SK-N-SH (cell line): ENCODE measurements at regions not wholly inside any gene's neighbourhood (a gene's known extent, or its start where the extent isn't known, plus 50 kb on each side); places are given as distances from the start of the nearest gene placed in this dataset.

ENCODE experiments used
- CTCF ChIA-PET: fragments of 300-600, 350-600 bp; formaldehyde crosslinking; extraction: SDS; loops from one replicate; lab custom pipeline; 2021; lab: Yijun Ruan, JAX
- POLR2A ChIA-PET: fragments of 350-600 bp; sonication (Branson Sonifier 250); formaldehyde crosslinking; extraction: SDS; loops from one replicate; lab custom pipeline; 2020; ENCODE audit warnings: antibody characterized with exemption, inconsistent platforms; lab: Yijun Ruan, JAX
- DNase-seq: peaks from one replicate; pipeline ENCODE4 v3.0.0; 2012
- H2AFZ ChIP-seq: fragments of 200-600 bp; sonication (generic); 2 replicates; pipeline ENCODE4 v1.8.1; 2016; ENCODE audit warnings: antibody characterized with exemption, mild to moderate bottlenecking, low read depth
- H3F3A ChIP-seq: fragments of 200-600 bp; sonication (generic); replicated peaks from 2 replicates; pipeline ENCODE3; 2016; ENCODE audit warnings: antibody characterized with exemption, mild to moderate bottlenecking; ENCODE audit not compliant: insufficient read depth
- H3K27ac ChIP-seq, 2 experiments: fragments of 200-500 bp in 1 of 2; fragments of 200-600 bp in 1 of 2; sonication (Bioruptor generic) in 1 of 2; sonication (generic), shearing (Covaris generic) in 1 of 2; 2 replicates each; pipeline versions ENCODE4 v1.5.1 to v1.6.1; 2014 to 2016; ENCODE audit warnings: low read depth in 2 of 2, inconsistent platforms in 1 of 2, low read length in 1 of 2, mild to moderate bottlenecking in 1 of 2, mixed read lengths in 1 of 2
- H3K27me3 ChIP-seq: fragments of 200-600 bp; sonication (generic), shearing (Covaris generic); 2 replicates; pipeline ENCODE4 v1.6.1; 2016; ENCODE audit warnings: mixed run types; ENCODE audit not compliant: insufficient read depth
- H3K36me3 ChIP-seq, 2 experiments: fragments of 200-500 bp in 1 of 2; fragments of 200-600 bp in 1 of 2; sonication (Bioruptor generic) in 1 of 2; sonication (generic) in 1 of 2; replicated peaks in 1 of 2; 2 replicates each; pipeline versions ENCODE3 to v1.5.1; 2014 to 2016; ENCODE audit warnings: low read length in 1 of 2, mild to moderate bottlenecking in 1 of 2; ENCODE audit not compliant: insufficient read depth in 2 of 2, control insufficient read depth in 1 of 2
- H3K4me1 ChIP-seq, 2 experiments: fragments of 200-500 bp in 1 of 2; fragments of 200-600 bp in 1 of 2; sonication (Bioruptor generic) in 1 of 2; sonication (generic), shearing (Covaris generic) in 1 of 2; 2 replicates each; pipeline versions ENCODE4 v1.5.1 to v1.6.1; 2014 to 2016; ENCODE audit warnings: low read depth in 1 of 2, low read length in 1 of 2, mixed run types in 1 of 2; ENCODE audit not compliant: insufficient read depth in 2 of 2, control insufficient read depth in 1 of 2
- H3K4me2 ChIP-seq: fragments of 200-600 bp; sonication (generic), shearing (Covaris generic); 2 replicates; pipeline ENCODE4 v1.6.1; 2017; ENCODE audit warnings: mixed run types
- H3K4me3 ChIP-seq, 2 experiments: fragments of 200-500 bp in 1 of 2; fragments of 200-600 bp in 1 of 2; sonication (Bioruptor generic) in 1 of 2; sonication (generic), shearing (Covaris generic) in 1 of 2; 2 replicates each; pipeline versions ENCODE4 v1.5.1 to v1.8.1; 2014 to 2016; ENCODE audit warnings: low read depth in 2 of 2, inconsistent platforms in 1 of 2, low read length in 1 of 2, mild to moderate bottlenecking in 1 of 2, mixed read lengths in 1 of 2, moderate library complexity in 1 of 2
- H3K79me2 ChIP-seq: fragments of 200-600 bp; sonication (generic); 2 replicates; pipeline ENCODE4 v1.8.1; 2017; ENCODE audit warnings: mild to moderate bottlenecking; ENCODE audit not compliant: insufficient read depth
- H3K9ac ChIP-seq: fragments of 200-600 bp; sonication (generic); 2 replicates; pipeline ENCODE4 v1.6.1; 2017; ENCODE audit warnings: mixed run types
- H3K9me2 ChIP-seq: fragments of 200-600 bp; sonication (generic); 2 replicates; pipeline ENCODE4 v1.6.1; 2017; ENCODE audit warnings: mixed run types
- H3K9me3 ChIP-seq: fragments of 200-600 bp; sonication (generic); 2 replicates; pipeline ENCODE4 v1.6.1; 2017; ENCODE audit warnings: mixed run types, mild to moderate bottlenecking, moderate library complexity
- H4K20me1 ChIP-seq: fragments of 200-600 bp; sonication (generic); 2 replicates; pipeline ENCODE4 v1.6.1; 2017; ENCODE audit warnings: mild to moderate bottlenecking, mixed run types; ENCODE audit not compliant: insufficient read depth
- CHD2 ChIP-seq: fragments of 150-350 bp; IDR thresholded peaks from 2 replicates; pipeline ENCODE4 v1.6.1; 2018; ENCODE audit warnings: low read length; ENCODE audit not compliant: partially characterized antibody
- CTCF ChIP-seq: fragments of 200-600 bp; sonication (generic); IDR thresholded peaks from 2 replicates; pipeline ENCODE4 v1.6.1; 2017; ENCODE audit warnings: antibody characterized with exemption, mild to moderate bottlenecking, moderate library complexity
- EZH2phosphoT487 ChIP-seq: fragments of 200-600 bp; sonication (generic); IDR thresholded peaks from 2 replicates; pipeline ENCODE4 v1.6.1; 2017; ENCODE audit warnings: low read depth, mixed run types, mild to moderate bottlenecking, antibody characterized with exemption, moderate library complexity, borderline replicate concordance
- FOXM1 ChIP-seq: IDR thresholded peaks from 2 replicates; pipeline ENCODE4 v1.4.0; 2012; ENCODE audit warnings: low read depth, mild to moderate bottlenecking
- IRF3 ChIP-seq: fragments of 150-350 bp; IDR thresholded peaks from 2 replicates; pipeline ENCODE4 v1.6.1; 2016; ENCODE audit warnings: mild to moderate bottlenecking, low read depth, low read length
- JUND ChIP-seq: IDR thresholded peaks from 2 replicates; pipeline ENCODE4 v1.4.0; 2012
- MAX ChIP-seq: IDR thresholded peaks from 2 replicates; pipeline ENCODE4 v1.4.0; 2012; ENCODE audit warnings: low read depth
- MEF2A ChIP-seq: IDR thresholded peaks from 2 replicates; pipeline ENCODE4 v1.4.0; 2012; ENCODE audit warnings: low read depth, borderline replicate concordance
- NFIC ChIP-seq: IDR thresholded peaks from 2 replicates; pipeline ENCODE4 v1.4.0; 2012; ENCODE audit warnings: borderline replicate concordance
- PBX3 ChIP-seq: IDR thresholded peaks from 2 replicates; pipeline ENCODE4; 2012
- POLR2AphosphoS5 ChIP-seq: IDR thresholded peaks from 2 replicates; pipeline ENCODE4 v1.6.1; 2012; ENCODE audit warnings: low read depth, low read length
- RAD21 ChIP-seq: IDR thresholded peaks from 2 replicates; pipeline ENCODE4 v1.6.1; 2012; ENCODE audit warnings: mild to moderate bottlenecking, low read length
- RFX5 ChIP-seq: IDR thresholded peaks from 2 replicates; pipeline ENCODE4 v1.6.1; 2012; ENCODE audit warnings: mild to moderate bottlenecking, improper control_type of control experiment, low read length
- RXRA ChIP-seq: IDR thresholded peaks from 2 replicates; pipeline ENCODE4 v1.4.0; 2012; ENCODE audit warnings: low read depth, mild to moderate bottlenecking, borderline replicate concordance
- SIN3A ChIP-seq: IDR thresholded peaks from 2 replicates; pipeline ENCODE4 v1.6.1; 2012; ENCODE audit warnings: low read depth, mild to moderate bottlenecking, low read length, moderate library complexity, borderline replicate concordance
- TAF1 ChIP-seq: IDR thresholded peaks from 2 replicates; pipeline ENCODE4 v1.6.1; 2012; ENCODE audit warnings: low read depth, mild to moderate bottlenecking, low read length, moderate library complexity, borderline replicate concordance
- TCF12 ChIP-seq: IDR thresholded peaks from 2 replicates; pipeline ENCODE4 v1.4.0; 2012
- USF2 ChIP-seq: fragments of 150-350 bp; IDR thresholded peaks from 2 replicates; pipeline ENCODE4 v1.6.1; 2017; ENCODE audit warnings: antibody characterized with exemption, low read length, low read depth, borderline replicate concordance
- YY1 ChIP-seq: IDR thresholded peaks from 2 replicates; pipeline ENCODE4 v1.4.0; 2012; ENCODE audit warnings: low read depth, mild to moderate bottlenecking
- ZBTB33 ChIP-seq: IDR thresholded peaks from 2 replicates; pipeline ENCODE4 v1.4.0; 2012; ENCODE audit warnings: low read depth, borderline replicate concordance
- WGBS: methylation state at CpG from one replicate; pipeline ENCODE4 v1.1.6; 2017; ENCODE audit warnings: low lambda C conversion rate; 5-methylcytosine and 5-hydroxymethylcytosine counted together

GRCh38 chr2:239587841-239588240 lies 187.0 kb upstream of the HDAC4 start:
- CTCF ChIA-PET: no interaction called here
- Histone ChIP-seq H3K27me3 (no peaks in the 10 kb centered on the region), H3K9me2 (no peaks in the 10 kb centered on the region), H3K4me1 (peaks cover 0 to 25% of the 10 kb centered on the region in 2 experiments; a peak in 1 of 4 replicates), H4K20me1 (no peaks in the 10 kb centered on the region), H3K4me3 (no peak overlapping the region), H3K36me3 (no peaks in the 10 kb centered on the region), H2AFZ (no peak overlapping the region), H3K27ac (no peak overlapping the region), H3K79me2 (no peaks in the 10 kb centered on the region), H3K9me3 (no peaks in the 10 kb centered on the region), H3F3A (no peaks in the 10 kb centered on the region), H3K9ac (no peak overlapping the region), H3K4me2 (no peak overlapping the region)
- POLR2A ChIA-PET: no interaction called here
- no peak for DNase-seq
- no peak for TF ChIP-seq NFIC
- no peak for TF ChIP-seq MEF2A
- TF ChIP-seq RXRA: no peak
- TF ChIP-seq TCF12: no peak
- no peak for TF ChIP-seq CTCF
- TF ChIP-seq FOXM1: no peak
- TF ChIP-seq RAD21: no peak
- TF ChIP-seq ZBTB33: no peak
- TF ChIP-seq JUND: no peak
- TF ChIP-seq YY1: no peak
- no peak for TF ChIP-seq TAF1
- TF ChIP-seq EZH2phosphoT487: no peak
- TF ChIP-seq IRF3: no peak
- TF ChIP-seq SIN3A: no peak
- TF ChIP-seq POLR2AphosphoS5: no peak
- no peak for TF ChIP-seq PBX3
- TF ChIP-seq USF2: no peak
- no peak for TF ChIP-seq MAX
- TF ChIP-seq RFX5: no peak
- TF ChIP-seq CHD2: no peak
- 55% methylated on average over 11 of the region's 14 CpGs for WGBS
